ENCODE measurements at regions not wholly inside any gene's neighbourhood (a gene's known extent, or its start where the extent isn't known, plus 50 kb on each side); places are given as distances from the start of the nearest gene placed in this dataset.

DNA sequence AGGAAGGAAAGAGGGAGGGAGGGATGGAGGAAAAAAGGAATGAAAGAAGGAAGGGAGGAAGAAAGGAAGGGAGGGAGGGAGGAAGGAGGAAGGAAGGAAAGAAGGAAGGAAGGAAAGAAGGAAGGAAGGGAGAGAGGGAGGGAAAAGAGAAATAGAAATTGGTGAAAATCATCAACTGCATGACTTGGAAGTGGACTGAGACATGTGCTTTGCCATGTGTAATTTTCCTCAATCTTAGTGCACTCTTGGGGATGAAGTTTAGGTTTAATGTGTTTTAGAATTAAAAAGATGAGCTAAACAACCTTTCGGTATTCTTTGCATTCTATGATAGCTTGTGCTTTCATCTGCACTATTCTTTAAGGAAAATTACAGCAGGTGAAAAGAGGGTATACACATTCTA is 320.1 kb upstream of the GALNT5 start:
- H3K9me3 ChIP-seq = no peaks in the 10 kb centered on the region
- no peak for TF ChIP-seq Cebpa-rat (IDR thresholded peaks at IDR 0.05)
- H3K9ac ChIP-seq = no peak overlapping the region
- H3K36me3 ChIP-seq = no peaks in the 10 kb centered on the region
- H3K4me2 ChIP-seq = no peak overlapping the region
- H3K4me3 ChIP-seq = no peak overlapping the region
- H4K20me1 ChIP-seq = no peaks in the 10 kb centered on the region
- no peak overlapping the region for H3K27ac ChIP-seq
- no peaks in the 10 kb centered on the region for H3K4me1 ChIP-seq
- no peaks in the 10 kb centered on the region for H3K27me3 ChIP-seq

- H3K4me2 ChIP-seq = no peak overlapping the region
- H3K36me3 ChIP-seq = no peaks in the 10 kb centered on the region
- no peak overlapping the region for H3K4me3 ChIP-seq
- no peaks in the 10 kb centered on the region for H3K4me1 ChIP-seq
- no peak overlapping the region for H3K27ac ChIP-seq
- no peaks in the 10 kb centered on the region for H3K9me3 ChIP-seq
- no peaks in the 10 kb centered on the region for H3K27me3 ChIP-seq
- TF ChIP-seq Cebpa-rat (IDR thresholded peaks at IDR 0.05) = no peak
- no peak overlapping the region for H3K9ac ChIP-seq
- H4K20me1 ChIP-seq = no peaks in the 10 kb centered on the region
Observed at GRCh38 chr2:156944871-156945270, 312.6 kb upstream of the GALNT5 start.

DNA sequence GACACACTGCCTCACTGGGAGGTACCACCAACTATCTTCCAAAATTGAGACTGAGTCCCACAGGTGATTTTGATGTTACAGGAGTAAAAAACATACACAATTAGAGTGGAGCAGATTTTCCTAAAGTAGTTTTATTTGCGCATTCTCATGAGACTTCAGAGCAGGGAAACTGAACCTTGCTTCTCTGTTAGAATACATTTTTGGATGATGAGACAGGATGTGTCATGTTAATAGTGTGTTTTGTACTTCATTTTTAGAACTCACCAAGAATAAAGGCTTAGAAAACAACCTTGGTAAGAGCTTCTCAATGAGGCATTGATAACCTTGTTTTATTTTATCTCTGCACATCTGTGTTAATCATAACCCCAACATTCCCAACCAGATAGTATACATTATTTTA is 310.2 kb upstream of the GALNT5 start:
- H3K9ac ChIP-seq = no peak overlapping the region
- no peak overlapping the region for H3K27ac ChIP-seq
- TF ChIP-seq Cebpa-rat (IDR thresholded peaks at IDR 0.05) = no peak
- H3K4me1 ChIP-seq = no peaks in the 10 kb centered on the region
- no peaks in the 10 kb centered on the region for H3K36me3 ChIP-seq
- no peak overlapping the region for H3K4me3 ChIP-seq
- H3K4me2 ChIP-seq = no peak overlapping the region
- no peaks in the 10 kb centered on the region for H4K20me1 ChIP-seq
- H3K9me3 ChIP-seq = 0 out of 2 replicates have a peak, but pooled peaks cover 12% of the 10 kb centered on the region
- no peaks in the 10 kb centered on the region for H3K27me3 ChIP-seq

DNA sequence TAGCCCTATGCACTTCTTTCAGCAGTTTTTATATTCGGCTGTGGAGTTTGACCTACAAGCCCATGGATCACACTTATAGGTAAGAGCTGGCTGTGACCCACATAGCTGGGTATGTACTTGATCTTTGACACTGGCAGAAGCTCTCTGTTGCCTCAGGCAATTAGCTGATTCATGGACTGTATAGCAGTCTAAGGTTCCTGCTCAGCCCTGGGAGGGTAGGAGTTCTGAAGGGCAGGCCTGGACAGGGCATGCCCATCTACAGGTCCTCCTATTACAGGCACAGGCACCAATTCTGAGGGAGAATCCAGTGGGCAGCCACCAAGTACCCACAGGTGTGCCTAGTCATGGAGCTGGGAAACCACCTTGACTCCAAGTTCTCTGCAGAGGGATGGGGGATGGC is 301.8 kb upstream of the GALNT5 start:
- Histone ChIP-seq H3K27ac (no peak overlapping the region), H3K4me3 (no peak overlapping the region), H4K20me1 (no peaks in the 10 kb centered on the region), H3K27me3 (no peaks in the 10 kb centered on the region), H3K36me3 (no peaks in the 10 kb centered on the region), H3K4me1 (no peaks in the 10 kb centered on the region), H3K9ac (no peak overlapping the region), H3K9me3 (peaks cover 34% of the 10 kb centered on the region), H3K4me2 (no peak overlapping the region)
- TF ChIP-seq Cebpa-rat (IDR thresholded peaks at IDR 0.05) = no peak

DNA sequence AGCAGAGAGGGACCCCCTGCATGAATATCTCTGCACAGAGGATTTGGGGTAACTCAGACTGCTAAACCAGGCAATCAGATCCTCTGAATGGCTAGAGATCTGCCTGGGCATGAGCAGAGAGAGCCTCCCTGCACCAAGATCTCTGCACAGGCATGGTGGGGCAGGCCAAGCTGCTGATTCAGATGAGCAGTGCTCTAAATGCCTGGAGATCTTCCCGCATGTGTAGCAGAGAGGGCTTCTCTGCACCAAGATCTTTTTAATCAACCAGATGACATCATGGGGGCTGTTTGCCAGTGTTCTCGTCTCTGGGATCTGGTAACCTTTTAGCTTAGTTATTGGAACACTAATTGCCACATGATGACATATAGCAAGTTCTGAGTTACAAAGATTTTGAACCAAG is 301.3 kb upstream of the GALNT5 start:
- H3K4me3 ChIP-seq = no peak overlapping the region
- no peaks in the 10 kb centered on the region for H3K27me3 ChIP-seq
- H3K27ac ChIP-seq = no peak overlapping the region
- no peak overlapping the region for H3K4me2 ChIP-seq
- no peaks in the 10 kb centered on the region for H3K4me1 ChIP-seq
- no peak overlapping the region for H3K9ac ChIP-seq
- H3K36me3 ChIP-seq = no peaks in the 10 kb centered on the region
- H3K9me3 ChIP-seq = peaks cover 30% of the 10 kb centered on the region
- TF ChIP-seq Cebpa-rat (IDR thresholded peaks at IDR 0.05) = no peak
- no peaks in the 10 kb centered on the region for H4K20me1 ChIP-seq

DNA sequence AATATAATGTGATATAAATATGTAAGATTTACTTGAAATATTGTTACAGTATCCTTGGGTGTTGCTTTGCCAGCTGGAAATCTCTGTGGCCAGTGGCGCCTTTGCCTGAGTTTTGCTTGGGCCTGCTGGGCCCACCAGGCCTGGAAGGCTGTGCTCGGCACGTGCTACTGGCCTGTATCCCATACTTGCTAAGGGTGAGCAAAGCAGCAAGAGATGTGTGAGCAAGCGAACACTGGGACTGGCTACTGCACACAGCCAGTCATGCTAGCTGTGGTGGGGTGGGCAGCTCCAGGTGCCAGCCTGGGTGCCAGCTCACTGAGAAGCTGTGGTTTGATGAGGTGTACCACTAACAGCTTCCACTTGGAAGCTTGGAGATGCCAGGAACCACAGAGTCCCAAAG is 299.1 kb upstream of the GALNT5 start:
- Histone ChIP-seq H3K27me3 (no peaks in the 10 kb centered on the region), H3K27ac (no peak overlapping the region), H3K4me2 (no peak overlapping the region), H4K20me1 (no peaks in the 10 kb centered on the region), H3K4me1 (no peaks in the 10 kb centered on the region), H3K4me3 (no peak overlapping the region), H3K9ac (no peak overlapping the region), H3K36me3 (no peaks in the 10 kb centered on the region), H3K9me3 (peaks cover 23% of the 10 kb centered on the region)
- no peak for TF ChIP-seq Cebpa-rat (IDR thresholded peaks at IDR 0.05)

DNA sequence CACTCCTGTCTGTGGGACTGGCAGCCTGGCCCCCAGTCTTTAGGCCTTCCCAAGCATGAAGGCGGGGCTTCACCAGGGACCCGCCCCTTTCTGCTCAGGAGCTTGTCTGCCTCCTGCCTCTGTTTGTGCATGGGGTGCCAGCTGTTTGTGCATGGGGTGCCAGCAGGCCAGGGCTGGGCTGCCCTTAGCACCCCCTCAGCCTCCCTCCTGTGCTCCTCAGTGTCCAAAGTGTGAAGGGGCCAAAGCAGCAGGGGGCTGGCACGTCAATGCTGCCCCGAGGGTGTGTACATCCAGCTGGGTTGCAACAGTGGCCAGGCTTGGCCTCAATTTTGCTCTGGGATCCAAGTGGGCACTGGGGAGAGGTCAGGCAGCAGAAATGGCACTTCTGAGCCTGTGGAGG is 298.0 kb upstream of the GALNT5 start:
- TF ChIP-seq Cebpa-rat (IDR thresholded peaks at IDR 0.05) = no peak
- no peak overlapping the region for H3K4me2 ChIP-seq
- no peaks in the 10 kb centered on the region for H4K20me1 ChIP-seq

DNA sequence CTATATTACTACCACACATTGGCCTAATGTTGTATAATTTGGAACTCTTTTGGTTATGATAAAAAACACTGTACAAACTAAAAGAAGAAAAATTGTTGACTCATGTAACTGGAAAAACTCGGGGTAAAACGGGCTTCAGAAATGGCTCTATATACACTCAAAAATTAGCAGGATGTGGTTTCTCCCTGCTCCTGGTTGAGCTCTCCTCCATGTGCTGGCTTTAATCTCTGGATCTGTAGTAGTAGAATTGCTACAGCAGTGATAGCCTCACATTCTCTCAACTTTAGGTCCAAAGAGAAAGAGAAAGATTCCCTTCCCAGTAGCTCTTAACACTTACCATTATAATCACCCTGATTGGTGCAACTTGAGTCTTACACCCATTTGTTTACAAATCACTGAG is 274.9 kb upstream of the GALNT5 start:
- no peaks in the 10 kb centered on the region for H3K9me3 ChIP-seq
- no peak overlapping the region for H3K4me2 ChIP-seq
- H3K27me3 ChIP-seq = no peaks in the 10 kb centered on the region
- TF ChIP-seq Cebpa-rat (IDR thresholded peaks at IDR 0.05) = no peak
- no peak overlapping the region for H3K4me3 ChIP-seq
- H3K4me1 ChIP-seq = no peaks in the 10 kb centered on the region
- H3K27ac ChIP-seq = no peak overlapping the region
- H3K36me3 ChIP-seq = no peaks in the 10 kb centered on the region
- H3K9ac ChIP-seq = no peak overlapping the region
- no peaks in the 10 kb centered on the region for H4K20me1 ChIP-seq

More for the DNA sequence above, 298.0 kb upstream of the GALNT5 start:
- Histone ChIP-seq H3K36me3 (no peaks in the 10 kb centered on the region), H3K27ac (no peak overlapping the region), H3K9me3 (peaks cover 23% of the 10 kb centered on the region), H3K4me3 (0 out of 2 replicates have a peak overlapping the region, but pooled peaks have one; percentile 27), H3K4me1 (no peaks in the 10 kb centered on the region), H3K27me3 (no peaks in the 10 kb centered on the region), H3K9ac (no peak overlapping the region)

GRCh38 chr2:156986339-156986988 is 271.0 kb upstream of the GALNT5 start:
- H3K36me3 ChIP-seq = no peaks in the 10 kb centered on the region
- no peak for TF ChIP-seq Cebpa-rat (IDR thresholded peaks at IDR 0.05)
- H3K4me1 ChIP-seq = no peaks in the 10 kb centered on the region
- H4K20me1 ChIP-seq = no peaks in the 10 kb centered on the region
- H3K4me3 ChIP-seq = no peak overlapping the region
- no peak overlapping the region for H3K9ac ChIP-seq
- no peaks in the 10 kb centered on the region for H3K27me3 ChIP-seq
- no peak overlapping the region for H3K4me2 ChIP-seq
- no peaks in the 10 kb centered on the region for H3K9me3 ChIP-seq
- H3K27ac ChIP-seq = no peak overlapping the region

DNA sequence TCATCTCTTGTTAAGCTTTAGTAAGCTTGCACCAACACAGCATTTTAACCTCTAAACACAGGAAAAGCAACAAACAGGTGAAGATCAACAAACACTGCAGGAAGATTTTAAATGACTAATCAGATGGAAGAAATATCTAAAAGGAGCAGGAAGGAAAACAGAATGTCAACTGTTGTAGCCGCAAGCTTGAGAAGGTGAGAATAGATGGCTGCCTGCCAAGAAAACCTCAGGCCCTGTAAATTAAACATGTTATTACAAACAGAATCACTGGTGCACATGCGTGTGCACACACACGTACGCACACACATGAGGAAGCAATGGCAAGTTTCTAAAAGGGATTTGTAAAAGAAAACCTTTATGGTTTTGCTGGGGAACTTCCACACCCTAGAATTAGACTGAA is 257.8 kb upstream of the GALNT5 start:
- Histone ChIP-seq H3K27ac (no peak overlapping the region), H3K36me3 (no peaks in the 10 kb centered on the region), H3K27me3 (no peaks in the 10 kb centered on the region), H4K20me1 (no peaks in the 10 kb centered on the region), H3K4me2 (no peak overlapping the region), H3K9me3 (no peaks in the 10 kb centered on the region), H3K9ac (no peak overlapping the region), H3K4me3 (no peak overlapping the region), H3K4me1 (no peaks in the 10 kb centered on the region)
- TF ChIP-seq Cebpa-rat (IDR thresholded peaks at IDR 0.05) = no peak

DNA sequence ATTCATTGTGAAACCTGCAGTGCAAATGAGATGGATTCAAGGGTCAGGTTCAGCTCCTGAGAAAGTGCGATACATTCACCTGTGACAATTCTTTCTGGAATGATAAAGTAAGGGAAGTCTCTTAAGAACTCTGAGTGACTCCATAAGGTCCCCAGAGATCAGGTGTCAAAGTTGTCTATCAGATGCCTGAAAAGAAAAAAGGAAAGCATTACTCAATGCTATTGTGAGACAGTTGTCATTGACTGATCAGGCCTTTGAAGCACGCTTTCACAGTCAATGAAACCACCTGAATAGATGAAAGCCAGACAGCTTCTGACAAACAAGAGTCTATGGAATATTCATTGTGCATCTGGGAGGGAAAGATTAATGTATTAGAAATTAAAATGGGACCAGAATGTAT is 252.7 kb upstream of the GALNT5 start:
- Histone ChIP-seq H3K4me2 (no peak overlapping the region), H3K9ac (no peak overlapping the region), H3K4me3 (no peak overlapping the region), H3K4me1 (no peaks in the 10 kb centered on the region), H3K27me3 (no peaks in the 10 kb centered on the region), H3K9me3 (no peaks in the 10 kb centered on the region; the same call in 1 of the 2 replicates), H3K27ac (no peak overlapping the region), H3K36me3 (no peaks in the 10 kb centered on the region), H4K20me1 (no peaks in the 10 kb centered on the region)
- no peak for TF ChIP-seq Cebpa-rat (IDR thresholded peaks at IDR 0.05)
